Type B pancreatic cell (in vitro differentiated cells): ENCODE measurements at regions not wholly inside any gene's neighbourhood (a gene's known extent, or its start where the extent isn't known, plus 50 kb on each side); places are given as distances from the start of the nearest gene placed in this dataset.

Source experiments
- DNase-seq: peaks from one replicate; pipeline ENCODE4 v3.0.0; 2021; ENCODE audit warnings: mixed read lengths; ENCODE audit not compliant: unreplicated experiment; ENCODE audit errors: extremely low spot score
- H3K27ac Mint-ChIP-seq: 2 replicates; pipeline ENCODE4 v1.8.0; 2021; ENCODE audit warnings: mild to moderate bottlenecking, mixed read lengths
- H3K27me3 Mint-ChIP-seq: 2 replicates; pipeline ENCODE4 v1.8.0; 2021; ENCODE audit warnings: mixed read lengths
- H3K36me3 Mint-ChIP-seq: 2 replicates; pipeline ENCODE4 v1.8.0; 2021; ENCODE audit warnings: mixed read lengths
- H3K4me1 Mint-ChIP-seq: one replicate; pipeline ENCODE4 v1.8.0; 2021; ENCODE audit warnings: mixed read lengths; ENCODE audit not compliant: unreplicated experiment
- H3K4me3 Mint-ChIP-seq: 2 replicates; pipeline ENCODE4 v1.8.0; 2021; ENCODE audit warnings: mild to moderate bottlenecking, mixed read lengths
- H3K9me3 Mint-ChIP-seq: 2 replicates; pipeline ENCODE4 v1.8.0; 2021; ENCODE audit warnings: mixed read lengths
- TF ChIP-seq, protein P1 (sequence below): fragments of 200-600 bp; sonication (generic); conservative IDR thresholded peaks from 2 replicates; pipeline ENCODE4 v1.5.0; 2021; ENCODE audit warnings: antibody characterized with exemption, mild to moderate bottlenecking

GRCh38 chr2:172372436-172372835 is 55.0 kb upstream of the ITGA6 start:
- Mint-ChIP-seq H3K4me3 (no peak overlapping the region), H3K36me3 (peaks cover 4% of the 10 kb centered on the region), H3K27ac (no peak overlapping the region), H3K4me1 (peaks cover 8% of the 10 kb centered on the region), H3K27me3 (peaks cover 6% of the 10 kb centered on the region), H3K9me3 (peaks cover 18% of the 10 kb centered on the region)
- DNase-seq: no peak
- TF ChIP-seq, protein P1, sequence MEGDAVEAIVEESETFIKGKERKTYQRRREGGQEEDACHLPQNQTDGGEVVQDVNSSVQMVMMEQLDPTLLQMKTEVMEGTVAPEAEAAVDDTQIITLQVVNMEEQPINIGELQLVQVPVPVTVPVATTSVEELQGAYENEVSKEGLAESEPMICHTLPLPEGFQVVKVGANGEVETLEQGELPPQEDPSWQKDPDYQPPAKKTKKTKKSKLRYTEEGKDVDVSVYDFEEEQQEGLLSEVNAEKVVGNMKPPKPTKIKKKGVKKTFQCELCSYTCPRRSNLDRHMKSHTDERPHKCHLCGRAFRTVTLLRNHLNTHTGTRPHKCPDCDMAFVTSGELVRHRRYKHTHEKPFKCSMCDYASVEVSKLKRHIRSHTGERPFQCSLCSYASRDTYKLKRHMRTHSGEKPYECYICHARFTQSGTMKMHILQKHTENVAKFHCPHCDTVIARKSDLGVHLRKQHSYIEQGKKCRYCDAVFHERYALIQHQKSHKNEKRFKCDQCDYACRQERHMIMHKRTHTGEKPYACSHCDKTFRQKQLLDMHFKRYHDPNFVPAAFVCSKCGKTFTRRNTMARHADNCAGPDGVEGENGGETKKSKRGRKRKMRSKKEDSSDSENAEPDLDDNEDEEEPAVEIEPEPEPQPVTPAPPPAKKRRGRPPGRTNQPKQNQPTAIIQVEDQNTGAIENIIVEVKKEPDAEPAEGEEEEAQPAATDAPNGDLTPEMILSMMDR: no peak

- no peak for DNase-seq
- H3K4me1 Mint-ChIP-seq: peaks cover 8% of the 10 kb centered on the region
- H3K4me3 Mint-ChIP-seq: no peak overlapping the region
- H3K27me3 Mint-ChIP-seq: peaks cover 6% of the 10 kb centered on the region
- TF ChIP-seq, protein P1: no peak
- H3K27ac Mint-ChIP-seq: no peak overlapping the region
- H3K36me3 Mint-ChIP-seq: peaks cover 4% of the 10 kb centered on the region
- peaks cover 17% of the 10 kb centered on the region for H3K9me3 Mint-ChIP-seq
Measured at GRCh38 chr2:172373076-172373475, 54.3 kb upstream of the ITGA6 start.

DNA sequence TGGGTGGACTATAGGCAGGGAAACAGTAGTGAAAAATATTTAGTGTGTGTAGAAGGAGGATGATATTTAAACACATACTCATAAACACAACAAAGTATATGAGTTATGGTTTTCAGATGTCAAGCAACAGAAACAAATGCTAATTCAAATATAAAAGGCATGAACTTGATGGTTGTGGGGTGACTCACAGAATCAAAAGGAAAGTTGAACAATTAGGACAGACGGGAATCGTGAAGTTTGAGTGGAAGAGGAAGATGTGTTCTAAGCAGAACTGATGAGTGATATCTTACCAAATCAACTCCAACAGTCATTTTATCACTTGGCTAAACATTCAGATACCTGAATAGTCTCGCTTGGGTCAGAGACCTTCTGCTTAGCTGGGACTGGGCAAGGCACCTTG is 53.6 kb upstream of the ITGA6 start:
- Mint-ChIP-seq H3K4me1 (peaks cover 8% of the 10 kb centered on the region), H3K27me3 (peaks cover 6% of the 10 kb centered on the region), H3K4me3 (no peak overlapping the region), H3K27ac (no peak overlapping the region), H3K9me3 (peaks cover 17% of the 10 kb centered on the region), H3K36me3 (peaks cover 4% of the 10 kb centered on the region)
- TF ChIP-seq, protein P1: no peak
- no peak for DNase-seq

- Mint-ChIP-seq H3K4me3 (no peak overlapping the region), H3K4me1 (peaks cover 8% of the 10 kb centered on the region), H3K27me3 (peaks cover 6% of the 10 kb centered on the region), H3K27ac (no peak overlapping the region), H3K9me3 (peaks cover 9% of the 10 kb centered on the region), H3K36me3 (peaks cover 4% of the 10 kb centered on the region)
- TF ChIP-seq, protein P1: no peak
- no peak for DNase-seq
Measured at GRCh38 chr2:172374318-172375240, 52.8 kb upstream of the ITGA6 start.

GRCh38 chr2:172375251-172375650 is 52.1 kb upstream of the ITGA6 start:
- no peak for DNase-seq
- Mint-ChIP-seq H3K9me3 (peaks cover 8% of the 10 kb centered on the region), H3K36me3 (peaks cover 4% of the 10 kb centered on the region), H3K4me1 (peaks cover 9% of the 10 kb centered on the region), H3K27ac (no peak overlapping the region), H3K4me3 (no peak overlapping the region), H3K27me3 (peaks cover 6% of the 10 kb centered on the region)
- TF ChIP-seq, protein P1: no peak
